ENCODE measurements at regions not wholly inside any gene's neighbourhood (a gene's known extent, or its start where the extent isn't known, plus 50 kb on each side); places are given as distances from the start of the nearest gene placed in this dataset.
"Not testable (repeated sequence)": the region's sequence is repeated elsewhere in the genome, so short reads cannot be mapped to it uniquely, and the experiment has no call there.

GRCh38 chr6:86285876-86286275 is 643.2 kb upstream of the SYNCRIP start:
- no peak overlapping the region for H3K27ac ChIP-seq
- intact Hi-C loops (cut with DNase I): no loop called here
- H3K27me3 ChIP-seq: no peaks in the 10 kb centered on the region
- H3K9me3 ChIP-seq: no peaks in the 10 kb centered on the region
- H3K4me3 ChIP-seq: no peak overlapping the region
- no peak for DNase-seq
- TF ChIP-seq CTCF (IDR thresholded peaks at IDR 0.05): no peak
- no peaks in the 10 kb centered on the region for H3K4me1 ChIP-seq
- H3K36me3 ChIP-seq: no peaks in the 10 kb centered on the region
- H3K9ac ChIP-seq (ENCODE audit: low read depth in 2 of 2, low read length in 2 of 2): no peak overlapping the region

GRCh38 chr6:86284809-86285480 is 642.3 kb upstream of the SYNCRIP start:
- H3K4me1 ChIP-seq; DNase-seq; H3K9me3 ChIP-seq; intact Hi-C loops (cut with DNase I); H3K4me3 ChIP-seq; H3K27me3 ChIP-seq; H3K36me3 ChIP-seq; H3K9ac ChIP-seq (ENCODE audit: low read depth in 2 of 2, low read length in 2 of 2); H3K27ac ChIP-seq: not testable (repeated sequence)

GRCh38 chr6:86283596-86283995 is 640.9 kb upstream of the SYNCRIP start:
- DNase-seq; H3K9me3 ChIP-seq; H3K4me1 ChIP-seq; H3K4me3 ChIP-seq; H3K27ac ChIP-seq; H3K27me3 ChIP-seq; H3K36me3 ChIP-seq; intact Hi-C loops (cut with DNase I); H3K9ac ChIP-seq (ENCODE audit: low read depth in 2 of 2, low read length in 2 of 2): not testable (repeated sequence)

GRCh38 chr6:86276056-86276455 is 633.4 kb upstream of the SYNCRIP start:
- no peak for TF ChIP-seq CTCF (IDR thresholded peaks at IDR 0.05)
- no peak overlapping the region for H3K9ac ChIP-seq (ENCODE audit: low read depth in 2 of 2, low read length in 2 of 2)
- H3K9me3 ChIP-seq: no peaks in the 10 kb centered on the region
- no peak overlapping the region for H3K27ac ChIP-seq
- H3K36me3 ChIP-seq: no peaks in the 10 kb centered on the region
- no peaks in the 10 kb centered on the region for H3K27me3 ChIP-seq
- H3K4me3 ChIP-seq: no peak overlapping the region
- DNase-seq: no peak
- intact Hi-C loops (cut with DNase I): no loop called here
- H3K4me1 ChIP-seq: no peaks in the 10 kb centered on the region

GRCh38 chr6:86273936-86274335 is 631.2 kb upstream of the SYNCRIP start:
- intact Hi-C loops (cut with DNase I): no loop called here

GRCh38 chr6:86256615-86257187 is 614.0 kb upstream of the SYNCRIP start:
- no peak overlapping the region for H3K4me3 ChIP-seq
- no peaks in the 10 kb centered on the region for H3K36me3 ChIP-seq
- H3K27ac ChIP-seq: no peak overlapping the region
- TF ChIP-seq CTCF (IDR thresholded peaks at IDR 0.05): no peak
- H3K4me1 ChIP-seq: no peaks in the 10 kb centered on the region
- no peaks in the 10 kb centered on the region for H3K27me3 ChIP-seq
- no peaks in the 10 kb centered on the region for H3K9me3 ChIP-seq
- intact Hi-C loops (cut with DNase I): no loop called here
- H3K9ac ChIP-seq (ENCODE audit: low read depth in 2 of 2, low read length in 2 of 2): no peak overlapping the region
- no peak for DNase-seq

More at GRCh38 chr6:86273936-86274335, 631.2 kb upstream of the SYNCRIP start:
- no peak overlapping the region for H3K27ac ChIP-seq
- no peaks in the 10 kb centered on the region for H3K36me3 ChIP-seq
- H3K9me3 ChIP-seq: no peaks in the 10 kb centered on the region
- no peak for DNase-seq
- no peaks in the 10 kb centered on the region for H3K27me3 ChIP-seq
- H3K4me3 ChIP-seq: no peak overlapping the region
- no peaks in the 10 kb centered on the region for H3K4me1 ChIP-seq
- H3K9ac ChIP-seq (ENCODE audit: low read depth in 2 of 2, low read length in 2 of 2): no peak overlapping the region
- no peak for TF ChIP-seq CTCF (IDR thresholded peaks at IDR 0.05)

Data from colonic mucosa (tissue), 4 donors.